CD4-positive, alpha-beta T cell treated with Interferon gamma for 1 hour (primary cell): ENCODE measurements at regions not wholly inside any gene's neighbourhood (a gene's known extent, or its start where the extent isn't known, plus 50 kb on each side); places are given as distances from the start of the nearest gene placed in this dataset.

Experiments used
- DNase-seq: peaks from one replicate; pipeline ENCODE4 v3.0.0-alpha.2; 2020

DNA sequence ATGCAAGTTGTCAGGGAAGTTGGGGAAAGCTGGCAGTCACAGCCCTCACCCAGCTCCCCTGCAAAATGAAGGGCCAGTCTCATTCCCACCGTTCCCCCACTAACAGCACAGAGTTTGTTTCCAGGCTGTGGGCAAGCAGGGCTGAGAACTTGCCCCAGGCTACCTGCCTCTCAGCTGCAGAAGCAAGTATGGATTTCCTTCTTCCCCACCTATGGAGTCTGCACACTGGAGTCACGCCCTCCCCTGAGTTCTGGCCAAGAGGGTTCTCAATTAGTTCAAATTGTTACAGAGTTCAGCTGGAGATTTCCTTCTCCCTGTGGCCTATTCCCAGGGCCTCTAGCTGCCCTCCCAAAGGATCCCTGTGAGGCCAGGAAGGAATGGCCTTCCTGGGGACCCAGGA is 90.1 kb upstream of the ATP11B start:
- no peak for DNase-seq

DNA sequence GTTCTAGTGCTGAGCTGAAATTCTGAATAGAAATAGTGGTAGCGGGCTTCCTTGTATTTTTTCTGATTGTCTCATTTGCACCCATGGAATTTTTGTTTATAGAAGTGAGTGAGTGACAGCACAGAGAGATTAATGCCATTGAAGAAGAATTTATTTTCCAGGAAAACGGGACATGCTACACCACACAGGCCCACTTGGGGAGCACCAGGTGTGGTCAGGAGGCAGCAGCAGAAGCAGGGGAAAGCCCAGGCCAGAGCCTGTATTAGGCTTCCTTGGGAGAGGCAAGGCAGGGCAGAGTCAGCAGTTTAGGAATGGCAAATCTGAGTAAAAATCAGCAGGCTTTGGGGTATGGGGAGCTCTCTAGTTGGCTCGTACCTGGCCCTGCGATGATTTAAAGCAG is 88.4 kb upstream of the ATP11B start:
- DNase-seq, result no peak

DNA sequence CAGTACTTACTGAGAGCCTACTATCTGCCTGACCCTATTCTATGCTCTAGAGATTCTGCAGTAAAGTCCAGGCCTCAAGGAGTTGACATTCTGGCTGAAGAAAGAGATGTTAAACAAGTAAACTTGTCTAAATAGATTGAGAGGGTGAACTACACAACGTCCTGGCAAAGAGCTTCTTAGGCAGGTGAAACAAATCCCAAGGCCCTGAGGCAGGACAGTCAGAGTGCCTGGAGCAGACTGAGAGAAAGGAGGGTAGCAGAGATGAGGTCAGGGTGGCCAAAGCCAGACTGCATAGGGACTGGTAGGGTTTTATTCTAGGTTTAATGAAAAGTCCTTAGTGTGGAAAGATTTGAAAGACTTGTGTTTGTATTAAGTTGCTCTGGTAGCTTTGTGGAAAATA is 84.5 kb upstream of the ATP11B start:
- DNase-seq, result no peak

DNA sequence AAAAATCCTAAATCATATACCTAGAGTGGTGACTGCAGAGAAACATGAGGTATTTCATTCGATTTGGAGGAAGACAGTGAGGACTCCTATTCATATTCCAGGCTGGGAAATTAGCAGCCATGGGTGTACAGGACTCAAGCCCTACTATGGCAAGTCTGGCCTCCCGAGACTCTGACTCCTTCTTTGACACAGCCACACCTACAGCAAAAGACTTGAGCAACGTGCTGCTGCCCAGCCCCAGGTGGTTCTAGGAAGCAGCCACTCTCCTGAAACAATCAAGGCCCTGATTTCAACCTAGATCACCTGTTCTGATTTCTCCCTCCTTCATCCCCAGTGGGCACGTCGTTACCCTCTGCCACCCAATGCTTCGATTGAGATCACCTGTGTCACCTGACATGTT is 84.0 kb upstream of the ATP11B start:
- DNase-seq, result no peak

DNA sequence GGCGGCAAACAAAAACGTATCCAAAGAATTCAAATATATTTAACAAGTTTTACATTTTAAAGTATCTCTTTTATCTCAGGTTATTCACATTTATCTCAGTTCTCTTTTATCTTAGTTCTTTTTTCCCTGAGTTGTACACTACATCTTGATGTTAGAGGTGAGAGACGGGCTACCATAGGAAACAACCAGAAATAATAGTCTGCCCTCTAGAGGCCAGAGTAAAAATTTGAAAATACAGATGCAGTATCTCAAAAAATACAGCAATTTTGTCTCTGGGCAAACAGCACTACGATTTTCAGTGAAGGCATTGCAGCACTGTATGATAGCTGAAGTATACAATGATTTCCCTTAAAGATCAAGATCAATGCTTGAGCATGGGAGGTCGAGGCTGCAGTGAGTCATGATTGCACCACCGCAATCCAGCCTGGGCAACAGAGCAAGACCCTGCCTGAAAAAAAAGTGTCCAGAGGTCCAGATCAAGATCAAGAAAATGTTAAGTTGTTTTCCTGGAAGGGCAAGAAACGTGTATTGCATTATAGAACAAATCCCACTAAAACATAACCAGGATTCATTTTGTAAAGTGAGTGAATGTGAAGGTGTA is 82.6 kb upstream of the ATP11B start:
- no peak for DNase-seq

DNA sequence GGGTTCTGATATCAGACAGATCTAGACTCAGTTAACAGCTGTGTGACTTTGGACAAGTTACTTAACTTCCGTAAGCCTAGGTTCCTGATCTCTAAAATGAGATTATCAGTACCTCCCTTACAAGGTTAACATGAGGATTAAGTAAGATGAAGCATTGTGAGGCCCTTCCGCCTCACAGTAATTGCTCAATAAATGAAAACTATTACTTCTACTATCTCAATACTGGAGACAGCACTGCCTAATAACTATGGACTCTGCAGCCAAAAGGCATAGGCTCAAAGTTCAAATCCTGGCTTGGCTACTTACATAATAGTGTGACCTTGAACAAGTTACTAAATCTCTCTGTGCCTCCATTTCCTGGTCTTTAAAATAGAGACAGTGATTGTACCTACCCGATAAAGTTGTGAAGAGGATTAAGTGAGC is 82.0 kb upstream of the ATP11B start:
- no peak for DNase-seq

DNA sequence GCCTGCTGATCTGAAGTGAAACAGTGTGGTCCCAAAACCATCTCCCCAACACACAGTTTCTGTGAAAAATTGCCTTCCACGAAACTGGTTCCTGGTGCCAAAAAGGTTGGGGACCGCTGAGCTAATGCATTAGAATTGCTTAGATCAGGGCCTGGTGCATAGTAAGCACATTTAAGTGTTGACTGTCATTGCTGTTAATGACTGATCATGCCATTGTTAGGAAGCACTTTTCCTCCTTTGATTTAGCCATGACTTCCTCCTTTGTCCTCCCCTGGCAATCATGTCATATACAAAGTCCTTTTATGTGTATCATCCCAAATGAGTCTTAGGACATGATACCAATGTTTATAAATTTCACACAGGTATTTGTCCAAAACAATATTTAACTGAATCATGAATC is 81.5 kb upstream of the ATP11B start:
- DNase-seq, result no peak

DNA sequence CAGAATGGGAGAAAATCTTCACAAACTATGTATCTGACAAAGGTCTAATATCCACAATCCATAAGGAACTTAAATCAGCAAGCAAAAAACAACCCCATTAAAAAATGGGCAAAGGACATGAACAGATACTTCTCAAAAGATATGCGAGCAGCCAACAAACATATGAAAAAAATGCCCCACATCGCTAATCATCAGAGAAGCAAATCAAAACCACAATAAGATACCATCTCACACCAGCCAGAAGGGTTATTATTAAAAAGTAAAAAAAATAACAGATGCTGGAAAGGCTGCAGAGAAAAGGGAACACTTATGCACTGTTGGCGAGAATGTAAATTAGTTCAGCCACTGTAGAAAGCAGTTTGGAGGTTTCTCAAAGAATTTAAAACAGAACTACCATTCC is 80.2 kb upstream of the ATP11B start:
- DNase-seq, result no peak

DNA sequence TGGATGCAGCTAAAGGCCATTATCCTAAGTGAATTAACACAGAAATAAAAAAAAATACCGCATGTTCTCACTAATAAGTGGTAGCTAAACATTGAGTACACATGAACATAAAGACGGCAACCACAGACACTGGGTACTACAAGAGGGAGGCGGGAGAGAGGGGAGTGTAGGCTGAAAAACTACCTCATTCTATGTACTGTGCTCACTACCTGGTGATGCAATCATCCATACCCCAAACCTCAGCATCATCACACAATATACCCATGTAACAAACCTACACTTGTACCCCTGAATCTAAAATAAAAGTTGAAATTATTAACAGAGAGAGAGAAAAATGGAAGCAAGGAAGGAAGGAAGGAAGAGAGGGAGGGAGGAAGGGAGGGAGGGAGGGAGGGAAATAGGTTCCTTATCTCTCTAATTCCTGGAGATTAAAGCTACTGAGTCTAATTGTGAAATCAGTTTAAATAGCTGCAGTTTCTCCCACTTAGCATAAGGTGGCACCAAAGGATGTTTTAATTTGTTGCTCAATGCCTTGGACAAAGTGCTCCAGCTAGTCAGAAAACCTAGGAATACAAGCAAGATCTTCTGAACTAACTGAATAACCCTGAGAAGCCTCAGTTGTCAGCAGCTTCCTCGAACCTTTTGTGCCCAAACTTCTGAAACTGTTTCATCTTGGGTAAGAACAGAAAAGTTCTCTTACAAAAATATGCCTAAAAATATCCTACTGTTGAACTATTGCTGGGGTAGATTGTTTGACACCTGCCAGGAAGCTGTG is 79.4 kb upstream of the ATP11B start:
- no peak for DNase-seq

DNA sequence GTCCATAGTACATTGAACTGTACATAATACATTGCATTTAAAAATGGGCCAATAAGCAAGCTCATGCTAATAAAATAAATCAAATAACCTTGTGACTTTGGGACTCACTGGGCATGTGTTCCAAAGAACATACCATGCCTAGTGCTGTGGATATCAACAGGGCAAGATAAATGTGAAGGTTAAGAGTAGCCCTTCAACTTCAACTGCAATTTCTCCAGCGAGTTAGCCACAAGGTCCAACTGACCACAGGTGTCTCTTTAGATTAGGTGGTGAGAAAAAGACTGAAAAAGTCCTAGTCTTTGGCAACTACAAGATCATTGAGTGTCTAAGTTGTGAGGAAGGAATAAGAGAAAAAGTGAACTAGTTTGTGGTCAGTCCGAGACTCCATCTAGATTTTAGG is 78.3 kb upstream of the ATP11B start:
- no peak for DNase-seq

DNA sequence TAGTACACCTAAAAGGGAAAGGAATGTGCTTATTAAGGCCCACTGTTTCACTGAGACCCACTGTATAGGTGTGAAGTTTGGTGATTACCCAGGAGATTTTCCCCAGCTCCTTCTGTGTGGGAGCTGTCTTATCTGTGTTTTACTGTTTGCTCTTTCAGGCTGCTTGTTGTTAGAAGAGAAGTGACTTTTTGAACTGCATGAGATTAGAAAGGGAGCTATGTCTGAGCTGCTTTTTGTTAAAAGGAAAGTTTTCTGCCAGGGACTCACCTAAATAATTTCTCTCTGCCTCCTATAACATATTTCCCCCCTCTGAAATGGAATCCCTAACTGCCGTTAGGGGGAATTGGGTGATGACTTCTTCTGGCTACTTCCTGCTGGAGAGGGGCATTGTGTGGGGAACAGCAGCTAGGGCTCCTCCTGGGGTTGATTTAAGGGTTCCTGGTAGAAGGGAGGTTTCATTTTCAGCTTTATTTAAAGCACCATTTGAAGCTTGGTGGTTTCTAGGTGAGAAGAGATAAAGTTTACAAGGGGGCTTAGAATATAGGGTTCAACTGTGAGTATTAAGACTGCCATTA is 77.1 kb upstream of the ATP11B start:
- no peak for DNase-seq

DNA sequence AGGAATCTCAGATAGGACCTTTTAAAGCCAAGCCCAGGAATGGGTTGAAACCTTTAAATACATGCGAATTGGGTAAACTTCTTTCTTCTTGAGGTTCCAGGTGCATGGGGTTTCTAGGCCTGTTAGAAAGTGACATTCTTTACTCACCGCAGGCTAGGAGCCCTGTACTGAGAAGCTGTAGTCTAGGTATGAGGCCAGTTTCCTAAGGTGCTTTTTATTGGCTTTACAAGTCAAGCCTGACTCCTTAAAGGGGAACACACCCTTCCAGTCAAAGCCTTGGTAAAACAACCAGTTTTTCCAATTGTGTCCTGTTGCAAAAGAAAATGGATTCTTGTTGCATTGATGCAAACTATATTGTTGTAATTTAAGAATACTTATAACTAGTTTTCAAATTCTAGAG is 76.1 kb upstream of the ATP11B start:
- DNase-seq, result no peak

DNA sequence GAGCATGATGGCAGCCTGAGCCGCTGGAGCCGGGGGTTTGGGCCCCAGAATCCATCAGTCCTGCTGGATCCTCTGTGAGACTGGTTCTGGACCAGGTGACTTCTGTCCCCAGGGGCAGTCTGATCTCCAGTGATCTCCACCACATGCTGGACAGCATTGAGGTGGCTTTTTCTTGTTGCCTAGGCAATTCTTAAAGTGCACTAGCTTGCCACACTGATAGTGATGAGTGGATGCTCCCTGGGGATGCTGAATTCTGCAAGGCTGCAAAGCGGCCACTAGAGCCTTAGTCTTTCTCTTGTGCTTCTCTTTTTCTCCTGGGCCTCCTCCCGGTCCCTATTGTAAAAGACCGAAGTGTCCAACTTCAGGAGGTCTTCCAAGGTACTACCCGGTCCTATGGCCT is 70.4 kb upstream of the ATP11B start:
- DNase-seq, result no peak

DNA sequence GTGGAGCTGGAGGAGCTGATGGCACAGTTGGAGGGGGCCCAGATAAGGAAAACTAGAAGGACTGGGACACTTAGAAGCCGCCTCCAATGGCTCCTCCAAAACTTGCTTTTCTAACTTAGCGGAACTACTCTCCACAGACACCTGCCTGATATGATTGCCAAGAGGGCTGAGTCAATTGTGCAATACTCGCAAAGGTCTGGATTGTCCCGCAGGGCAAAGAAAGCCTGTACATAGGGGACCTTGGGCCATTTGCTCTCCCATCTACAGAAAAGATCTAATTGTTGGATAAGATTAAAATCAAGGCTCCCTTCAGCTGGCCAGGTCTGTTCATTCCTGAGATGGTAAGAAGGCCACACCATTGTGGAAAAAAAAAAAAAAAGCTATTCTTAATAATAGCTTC is 69.7 kb upstream of the ATP11B start:
- no peak for DNase-seq

DNA sequence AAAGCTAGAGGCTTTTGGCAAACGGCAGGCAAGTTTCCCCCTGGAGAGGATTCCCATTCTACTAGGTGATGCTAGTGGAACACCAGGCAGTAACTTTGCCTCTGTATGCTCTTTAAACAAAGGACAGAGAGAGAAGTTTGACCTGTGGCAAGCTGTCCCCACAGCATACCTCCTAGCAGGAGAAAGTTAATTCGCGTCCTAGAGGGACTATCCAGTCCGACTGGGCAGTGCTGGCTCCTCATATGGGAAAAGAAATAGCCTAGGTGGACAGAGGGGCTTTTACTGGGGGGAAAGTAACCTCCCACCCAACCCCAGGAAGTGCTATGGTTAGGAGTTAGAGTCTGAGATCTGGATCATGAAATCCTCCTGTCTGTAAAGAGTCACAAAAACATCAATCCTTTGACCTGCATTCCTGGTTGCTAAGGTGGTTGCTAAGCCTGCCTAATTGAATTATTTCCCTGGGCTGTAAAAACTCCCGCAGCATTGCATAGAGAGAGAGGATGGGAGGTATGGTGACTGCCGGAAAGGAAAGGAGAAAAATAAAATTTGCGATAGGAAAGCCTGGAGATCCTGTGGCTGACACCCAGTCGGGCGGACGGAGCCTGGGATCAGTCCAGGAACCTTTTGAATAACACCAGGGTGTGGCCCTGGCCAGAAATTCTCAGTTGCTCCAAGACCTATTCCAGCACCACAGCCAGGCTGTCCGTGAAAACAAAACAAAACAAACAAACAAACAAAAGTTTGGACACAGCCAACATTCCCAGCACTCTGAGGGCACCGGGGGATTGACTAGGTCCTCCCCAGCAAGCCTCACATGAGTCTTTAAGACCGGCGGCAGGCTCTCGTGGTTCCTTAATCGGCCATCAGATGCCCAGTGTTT is 67.7 kb upstream of the ATP11B start:
- DNase-seq, result no peak

DNA sequence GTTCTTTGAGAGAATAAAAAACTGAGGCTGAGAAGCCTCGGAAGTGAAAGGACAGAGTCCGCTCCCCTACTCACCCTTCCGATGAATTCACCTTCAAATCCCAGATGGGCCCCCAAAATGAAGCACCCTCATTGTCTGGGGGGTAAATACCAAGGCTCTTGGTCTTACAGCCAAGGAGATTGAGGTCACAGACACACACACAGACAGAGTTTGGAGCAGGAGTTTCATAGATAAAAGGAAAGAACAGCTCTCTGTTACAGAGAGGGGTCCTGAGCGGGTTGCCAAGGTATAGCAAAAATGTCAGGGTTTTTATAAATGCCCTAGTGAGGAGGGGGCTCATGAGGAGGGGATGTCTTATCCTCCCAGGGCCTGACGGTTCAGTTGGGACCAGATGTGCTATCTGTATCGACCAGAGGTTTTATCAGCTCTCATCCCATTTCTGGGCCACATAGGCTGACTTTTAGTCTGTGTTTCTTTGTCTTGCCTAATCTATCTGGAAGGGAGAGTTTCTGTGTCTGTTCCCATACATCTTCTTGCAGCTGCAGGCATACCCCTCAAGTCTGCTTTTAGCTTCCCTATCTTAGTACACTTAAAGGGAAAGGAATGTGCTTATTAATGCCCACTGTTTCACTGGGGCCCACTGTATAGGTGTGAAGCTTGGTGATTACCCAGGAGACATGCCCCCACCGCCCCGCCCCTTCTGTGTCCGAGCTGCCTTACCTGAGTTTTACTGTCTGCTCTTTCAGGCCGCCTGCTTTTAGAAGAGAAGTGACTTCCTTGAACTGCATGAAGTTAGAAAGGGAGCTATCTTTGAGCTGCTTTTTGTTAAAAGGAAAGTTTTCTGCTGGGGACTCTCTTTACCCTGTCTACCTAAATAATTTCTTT is 66.8 kb upstream of the ATP11B start:
- no peak for DNase-seq

DNA sequence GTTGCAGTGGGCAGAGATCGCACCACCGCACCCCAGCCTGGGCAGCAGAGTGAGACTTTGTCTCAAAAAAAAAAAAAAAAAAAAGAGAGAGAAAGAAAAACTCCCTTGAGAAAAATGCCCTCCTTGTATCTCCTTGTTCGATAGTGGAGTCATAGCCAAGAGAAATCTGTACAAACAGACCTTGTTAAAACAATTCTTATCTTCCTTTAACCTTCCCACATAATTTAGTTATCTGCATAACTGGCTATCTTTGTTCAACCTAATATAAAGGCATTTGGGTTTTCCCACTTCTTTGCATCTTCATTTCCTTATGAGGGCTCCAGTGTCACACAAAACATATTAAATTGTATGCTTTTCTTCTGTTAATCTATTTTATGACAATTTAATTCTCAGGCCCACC is 65.1 kb upstream of the ATP11B start:
- DNase-seq, result no peak

DNA sequence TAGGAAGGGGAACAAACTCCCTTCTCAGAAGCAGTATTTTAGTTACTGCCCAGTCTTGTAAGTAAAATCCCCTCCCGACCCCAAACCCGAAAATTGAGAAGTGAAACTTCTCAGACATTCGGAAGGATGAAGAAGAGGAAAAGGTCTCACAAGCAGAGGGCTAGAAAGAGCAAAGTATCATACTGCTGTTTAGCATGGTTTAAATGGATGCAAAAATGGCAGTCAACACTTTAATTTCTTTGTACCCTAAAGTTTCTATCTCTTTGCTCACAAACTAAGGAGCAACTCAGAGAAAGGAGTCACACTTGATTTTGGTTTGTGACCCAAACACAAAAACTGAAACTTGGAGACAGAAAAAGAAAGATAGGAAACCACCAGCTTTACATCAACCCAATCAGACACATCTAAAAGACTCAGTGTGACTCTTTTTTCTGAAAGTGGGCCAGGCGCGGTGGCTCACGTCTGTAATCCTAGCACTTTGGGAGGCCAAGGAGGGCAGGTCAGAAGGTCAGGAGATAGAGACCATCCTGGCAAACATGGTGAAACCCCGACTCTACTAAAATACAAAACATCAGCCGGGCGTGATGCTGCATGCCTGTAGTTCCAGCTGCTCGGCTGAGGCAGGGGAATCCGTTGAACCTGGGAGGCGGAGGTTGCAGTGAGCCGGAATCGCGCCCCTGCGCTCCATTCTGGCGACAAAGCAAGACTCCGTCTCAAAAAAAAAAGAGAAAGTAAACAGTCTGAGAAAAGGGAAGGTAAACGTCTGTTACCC is 63.2 kb upstream of the ATP11B start:
- DNase-seq, result no peak

DNA sequence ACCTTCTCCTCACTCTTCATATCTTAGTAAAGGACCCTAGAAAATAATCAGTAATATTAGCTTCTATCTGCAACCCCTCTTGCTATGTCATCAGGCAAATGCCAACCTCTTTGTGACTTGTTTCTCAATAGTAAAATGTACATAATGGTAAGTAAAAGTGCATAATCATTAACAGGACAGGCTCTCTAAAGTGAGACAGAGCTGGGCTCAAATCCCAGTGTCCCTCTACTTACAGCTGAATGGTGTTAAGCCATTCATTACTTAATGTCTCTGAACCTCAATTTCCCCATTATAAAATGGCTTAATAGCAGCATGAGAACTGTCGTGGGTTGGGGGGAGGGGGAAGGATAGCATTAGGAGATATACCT is 62.6 kb upstream of the ATP11B start:
- DNase-seq, result no peak

DNA sequence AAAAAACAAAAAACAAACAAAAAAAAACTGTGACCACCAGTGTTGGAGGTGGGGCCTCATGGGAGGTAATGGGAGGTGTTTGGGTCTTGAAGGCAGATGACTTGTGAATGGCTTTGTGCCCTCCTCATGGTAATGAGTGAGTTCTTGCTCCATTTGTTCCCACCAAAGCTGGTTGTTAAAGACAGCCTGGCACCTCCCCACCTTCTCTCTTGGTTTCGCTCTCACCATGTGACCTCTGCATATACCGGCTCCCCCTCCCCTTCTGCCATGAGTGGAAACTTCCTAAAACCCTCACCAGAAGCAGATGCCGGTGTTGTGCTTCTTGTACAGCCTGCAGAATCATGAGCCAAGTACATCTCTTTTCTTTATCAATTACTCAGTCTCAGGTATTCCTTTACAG is 61.5 kb upstream of the ATP11B start:
- no peak for DNase-seq

DNA sequence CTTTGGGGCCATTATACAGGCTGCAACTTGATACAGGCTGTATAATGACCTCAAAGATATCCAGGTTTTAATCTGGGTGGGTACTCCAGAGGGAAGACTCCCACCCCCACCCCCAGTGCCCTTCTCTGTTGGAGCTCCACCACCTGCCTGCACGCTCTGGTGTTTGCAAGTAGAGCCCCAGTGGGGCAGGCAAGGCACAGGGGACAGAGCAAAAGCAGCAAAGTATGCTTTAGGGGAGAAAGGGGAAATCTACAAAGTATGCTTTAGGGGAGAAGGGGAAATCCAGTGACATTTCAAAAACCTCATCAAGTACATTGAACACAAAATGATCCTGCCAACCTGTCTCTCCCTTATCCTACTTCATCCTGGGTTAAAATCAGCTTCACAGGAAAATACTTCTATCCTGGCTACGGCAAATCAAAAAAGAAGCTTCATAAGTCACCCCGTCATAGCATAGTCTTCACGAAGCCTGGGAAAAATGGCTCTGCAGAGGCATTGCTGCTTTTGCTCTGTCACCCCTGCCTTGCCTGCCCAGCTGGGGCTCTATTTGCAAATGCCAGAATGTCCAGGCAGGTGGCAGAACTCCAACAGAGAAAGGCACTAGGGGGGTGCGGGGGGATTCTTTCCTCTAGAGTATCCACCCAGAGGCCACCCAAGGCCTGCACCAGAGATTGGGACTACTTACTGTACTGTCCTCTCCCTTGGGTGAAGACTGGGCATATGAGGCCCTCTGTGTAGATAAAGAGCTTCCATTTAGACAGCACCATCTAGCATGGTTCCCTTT is 60.9 kb upstream of the ATP11B start:
- DNase-seq, result no peak
